Body of pancreas (tissue), 4 donors: ENCODE measurements at regions not wholly inside any gene's neighbourhood (a gene's known extent, or its start where the extent isn't known, plus 50 kb on each side); places are given as distances from the start of the nearest gene placed in this dataset.

Source experiments
- ATAC-seq: fragments of 150-250 bp; one replicate; pipeline ENCODE4 v1.9.1; 2016
- DNase-seq, 4 donors: peaks; one replicate each; pipeline ENCODE4 v3.0.0-alpha.2; 2019
- H3K27ac ChIP-seq, 4 donors: fragments of 200-600 bp; sonication (generic); 1 replicate in 3 of 4; 2 replicates in 1 of 4; pipeline versions ENCODE4 v1.5.1 to v1.6.1; 2016 to 2019; ENCODE audit warnings: mild to moderate bottlenecking in 1 of 4, mixed read lengths in 1 of 4, moderate library complexity in 1 of 4
- H3K27me3 ChIP-seq, 2 donors: fragments of 200-600 bp; sonication (generic); one replicate each; pipeline ENCODE4 v1.6.0; 2016; ENCODE audit warnings: mild to moderate bottlenecking in 1 of 2
- H3K36me3 ChIP-seq, 2 donors: fragments of 200-600 bp; sonication (generic); replicated peaks in 1 of 2; 2 replicates each; pipeline ENCODE4 v1.5.1; 2016; ENCODE audit warnings: low read depth in 2 of 2; ENCODE audit not compliant: insufficient read depth in 1 of 2
- H3K4me1 ChIP-seq: fragments of 200-600 bp; sonication (generic); one replicate; pipeline ENCODE4 v1.6.0; 2016
- H3K4me3 ChIP-seq, 2 donors: fragments of 200-600 bp; sonication (generic); 1 replicate in 1 of 2; 2 replicates in 1 of 2; pipeline ENCODE4 v1.5.1; 2016 to 2019
- H3K9me3 ChIP-seq, 3 donors: fragments of 200-600 bp; sonication (generic); 1 replicate in 2 of 3; 2 replicates in 1 of 3; pipeline ENCODE4 v1.5.1; 2016
- CTCF ChIP-seq, 7 experiments: fragments of 450-650 bp in 4 of 7; fragments of 200-600 bp in 3 of 7; sonication (generic) in 3 of 7; IDR thresholded peaks; one replicate each; pipeline ENCODE4 v1.5.1; 2016 to 2019; ENCODE audit warnings: antibody characterized with exemption in 7 of 7
- POLR2A ChIP-seq, 3 donors: fragments of 450-650 bp; IDR thresholded peaks; one replicate each; pipeline ENCODE4 v1.6.1; 2016; ENCODE audit warnings: antibody characterized with exemption in 3 of 3, mild to moderate bottlenecking in 2 of 3
- WGBS, 2 donors: methylation state at CpG; one replicate each; pipeline ENCODE4 v1.1.5; 2017; 5-methylcytosine and 5-hydroxymethylcytosine counted together
- intact Hi-C: fragments of 100-400 bp; cut with DNase I; formaldehyde crosslinking; loops from one replicate; pipeline ENCODE4 v1.15.1; 2023

- DNase-seq: no peak
- intact Hi-C loops: no loop called here
- no peak overlapping the region for H3K27ac ChIP-seq
- no peak overlapping the region for H3K4me3 ChIP-seq
- H3K4me1 ChIP-seq: no peaks in the 10 kb centered on the region
- H3K36me3 ChIP-seq: no peaks in the 10 kb centered on the region
- H3K9me3 ChIP-seq: no peaks in the 10 kb centered on the region
- no peaks in the 10 kb centered on the region for H3K27me3 ChIP-seq
- 81 to 82% methylated on average over 19 of the region's 19 CpGs for WGBS, 2 donors
- TF ChIP-seq POLR2A (IDR thresholded peaks at IDR 0.05) (no peak), CTCF (IDR thresholded peaks at IDR 0.05) (no peak)
- no peak for ATAC-seq
These were observed 436.3 kb downstream of the CMPK2 start for GRCh38 chr2:6429210-6429986.

GRCh38 chr2:6434438-6434837 is 431.3 kb downstream of the CMPK2 start:
- DNase-seq (no peak), ATAC-seq (no peak)
- intact Hi-C loops: no loop called here
- Histone ChIP-seq H3K27ac (no peak overlapping the region), H3K4me1 (no peaks in the 10 kb centered on the region), H3K27me3 (no peaks in the 10 kb centered on the region), H3K9me3 (no peaks in the 10 kb centered on the region), H3K4me3 (no peak overlapping the region), H3K36me3 (no peaks in the 10 kb centered on the region)
- 81 to 92% methylated on average over 6 of the region's 6 CpGs for whole genome bisulfite sequencing, 2 donors
- no peak for TF ChIP-seq POLR2A (IDR thresholded peaks at IDR 0.05)
- no peak for TF ChIP-seq CTCF (IDR thresholded peaks at IDR 0.05)

GRCh38 chr2:6441800-6442199 is 423.9 kb downstream of the CMPK2 start:
- no peaks in the 10 kb centered on the region for H3K36me3 ChIP-seq
- TF ChIP-seq POLR2A (IDR thresholded peaks at IDR 0.05) (no peak), CTCF (IDR thresholded peaks at IDR 0.05) (no peak)
- intact Hi-C loops: no loop called here

GRCh38 chr2:6442252-6442985 is 423.3 kb downstream of the CMPK2 start:
- Histone ChIP-seq H3K4me1 (no peaks in the 10 kb centered on the region), H3K27me3 (no peaks in the 10 kb centered on the region), H3K9me3 (no peaks in the 10 kb centered on the region), H3K36me3 (no peaks in the 10 kb centered on the region), H3K27ac (no peak overlapping the region), H3K4me3 (no peak overlapping the region)
- intact Hi-C loops: no loop called here
- ATAC-seq (no peak), DNase-seq (no peak)
- TF ChIP-seq POLR2A (IDR thresholded peaks at IDR 0.05): no peak
- TF ChIP-seq CTCF (IDR thresholded peaks at IDR 0.05): no peak
- WGBS, 2 donors: 63 to 80% methylated on average over 3 of the region's 3 CpGs

More at GRCh38 chr2:6441800-6442199, 423.9 kb downstream of the CMPK2 start:
- no peaks in the 10 kb centered on the region for H3K4me1 ChIP-seq
- 68 to 82% methylated on average over 2 of the region's 2 CpGs for WGBS, 2 donors
- H3K9me3 ChIP-seq: no peaks in the 10 kb centered on the region
- H3K27me3 ChIP-seq: no peaks in the 10 kb centered on the region
- DNase-seq: no peak
- H3K4me3 ChIP-seq: no peak overlapping the region
- no peak for ATAC-seq
- no peak overlapping the region for H3K27ac ChIP-seq
